Liver (tissue), 3 donors: ENCODE measurements at regions not wholly inside any gene's neighbourhood (a gene's known extent, or its start where the extent isn't known, plus 50 kb on each side); places are given as distances from the start of the nearest gene placed in this dataset.

Experiments
- ATF3 ChIP-seq: IDR thresholded peaks from 2 replicates; pipeline ENCODE4 v1.6.1; 2016; ENCODE audit warnings: antibody characterized with exemption
- EGR1 ChIP-seq, 2 donors: IDR thresholded peaks; 2 replicates each; pipeline ENCODE4 v1.6.1; 2016 to 2018; ENCODE audit warnings: antibody characterized with exemption in 2 of 2, low read depth in 2 of 2
- FOXA1 ChIP-seq: IDR thresholded peaks from 2 replicates; pipeline ENCODE4 v1.6.1; 2016; ENCODE audit warnings: antibody characterized with exemption
- GABPA ChIP-seq, 2 donors: IDR thresholded peaks in 1 of 2; conservative IDR thresholded peaks in 1 of 2; 2 replicates each; pipeline ENCODE4 v1.6.1; 2016; ENCODE audit warnings: antibody characterized with exemption in 2 of 2, mild to moderate bottlenecking in 1 of 2, moderate library complexity in 1 of 2
- JUND ChIP-seq, 2 donors: IDR thresholded peaks; 2 replicates each; pipeline ENCODE4 v1.6.1; 2016; ENCODE audit warnings: antibody characterized with exemption in 2 of 2
- MAX ChIP-seq: IDR thresholded peaks from 2 replicates; pipeline ENCODE4 v1.6.1; 2016; ENCODE audit warnings: antibody characterized with exemption
- REST ChIP-seq: IDR thresholded peaks from 2 replicates; pipeline ENCODE4 v1.6.1; 2016; ENCODE audit warnings: antibody characterized with exemption, mild to moderate bottlenecking
- RXRA ChIP-seq, 2 donors: IDR thresholded peaks; 2 replicates each; pipeline ENCODE4 v1.6.1; 2017 to 2018; ENCODE audit warnings: antibody characterized with exemption in 2 of 2, mild to moderate bottlenecking in 1 of 2
- SP1 ChIP-seq: IDR thresholded peaks from 2 replicates; pipeline ENCODE4 v1.6.1; 2018; ENCODE audit warnings: antibody characterized with exemption, mild to moderate bottlenecking
- TAF1 ChIP-seq: conservative IDR thresholded peaks from 2 replicates; pipeline ENCODE4 v1.6.1; 2016; ENCODE audit warnings: antibody characterized with exemption, mild to moderate bottlenecking
- YY1 ChIP-seq: IDR thresholded peaks from 2 replicates; pipeline ENCODE4 v1.6.1; 2016; ENCODE audit warnings: antibody characterized with exemption, mild to moderate bottlenecking
- TF ChIP-seq, protein P1 (sequence below): fragments of 150-350 bp; IDR thresholded peaks from 2 replicates; pipeline ENCODE4 v1.5.1; 2017; ENCODE audit warnings: improper control_type of control experiment, low read depth, low read length; ENCODE audit not compliant: missing input control
- TF ChIP-seq, protein P2 (sequence below): IDR thresholded peaks from 2 replicates; pipeline ENCODE4 v1.6.1; 2016; ENCODE audit warnings: antibody characterized with exemption
- donor health status: healthy.
- donor health status: healthy.

DNA sequence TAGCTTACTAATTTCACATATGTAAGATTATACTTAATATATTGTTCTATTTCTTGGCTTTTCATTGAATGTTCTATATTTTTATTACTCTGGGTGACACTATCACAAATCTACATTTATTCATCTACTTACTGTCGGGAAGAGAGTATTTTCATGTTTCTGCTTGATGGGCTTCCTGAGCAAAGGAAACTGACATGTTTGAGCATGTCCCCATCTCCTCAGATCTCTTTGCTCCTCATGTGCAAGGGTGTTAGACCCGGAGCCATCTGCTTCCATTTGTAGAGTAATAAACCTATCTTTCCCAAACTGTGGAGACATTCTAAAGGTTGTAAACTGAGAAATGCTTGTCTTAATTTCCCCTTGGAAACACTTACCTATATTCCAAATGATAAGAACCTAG is 103.5 kb downstream of the LSMEM1 start:
- TF ChIP-seq TAF1 (no peak), REST (no peak), GABPA (IDR thresholded peaks at IDR 0.05 in 1 of 2, conservative IDR thresholded peaks at IDR 0.05 in 1 of 2) (no peak), JUND (IDR thresholded peaks at IDR 0.05) (no peak), SP1 (no peak), FOXA1 (no peak), EGR1 (IDR thresholded peaks at IDR 0.05; ENCODE audit: low read depth in 2 of 2) (no peak), YY1 (no peak), MAX (no peak), ATF3 (no peak), RXRA (IDR thresholded peaks at IDR 0.05) (no peak)
- TF ChIP-seq, protein P1, sequence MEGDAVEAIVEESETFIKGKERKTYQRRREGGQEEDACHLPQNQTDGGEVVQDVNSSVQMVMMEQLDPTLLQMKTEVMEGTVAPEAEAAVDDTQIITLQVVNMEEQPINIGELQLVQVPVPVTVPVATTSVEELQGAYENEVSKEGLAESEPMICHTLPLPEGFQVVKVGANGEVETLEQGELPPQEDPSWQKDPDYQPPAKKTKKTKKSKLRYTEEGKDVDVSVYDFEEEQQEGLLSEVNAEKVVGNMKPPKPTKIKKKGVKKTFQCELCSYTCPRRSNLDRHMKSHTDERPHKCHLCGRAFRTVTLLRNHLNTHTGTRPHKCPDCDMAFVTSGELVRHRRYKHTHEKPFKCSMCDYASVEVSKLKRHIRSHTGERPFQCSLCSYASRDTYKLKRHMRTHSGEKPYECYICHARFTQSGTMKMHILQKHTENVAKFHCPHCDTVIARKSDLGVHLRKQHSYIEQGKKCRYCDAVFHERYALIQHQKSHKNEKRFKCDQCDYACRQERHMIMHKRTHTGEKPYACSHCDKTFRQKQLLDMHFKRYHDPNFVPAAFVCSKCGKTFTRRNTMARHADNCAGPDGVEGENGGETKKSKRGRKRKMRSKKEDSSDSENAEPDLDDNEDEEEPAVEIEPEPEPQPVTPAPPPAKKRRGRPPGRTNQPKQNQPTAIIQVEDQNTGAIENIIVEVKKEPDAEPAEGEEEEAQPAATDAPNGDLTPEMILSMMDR: no peak
- TF ChIP-seq, protein P2, sequence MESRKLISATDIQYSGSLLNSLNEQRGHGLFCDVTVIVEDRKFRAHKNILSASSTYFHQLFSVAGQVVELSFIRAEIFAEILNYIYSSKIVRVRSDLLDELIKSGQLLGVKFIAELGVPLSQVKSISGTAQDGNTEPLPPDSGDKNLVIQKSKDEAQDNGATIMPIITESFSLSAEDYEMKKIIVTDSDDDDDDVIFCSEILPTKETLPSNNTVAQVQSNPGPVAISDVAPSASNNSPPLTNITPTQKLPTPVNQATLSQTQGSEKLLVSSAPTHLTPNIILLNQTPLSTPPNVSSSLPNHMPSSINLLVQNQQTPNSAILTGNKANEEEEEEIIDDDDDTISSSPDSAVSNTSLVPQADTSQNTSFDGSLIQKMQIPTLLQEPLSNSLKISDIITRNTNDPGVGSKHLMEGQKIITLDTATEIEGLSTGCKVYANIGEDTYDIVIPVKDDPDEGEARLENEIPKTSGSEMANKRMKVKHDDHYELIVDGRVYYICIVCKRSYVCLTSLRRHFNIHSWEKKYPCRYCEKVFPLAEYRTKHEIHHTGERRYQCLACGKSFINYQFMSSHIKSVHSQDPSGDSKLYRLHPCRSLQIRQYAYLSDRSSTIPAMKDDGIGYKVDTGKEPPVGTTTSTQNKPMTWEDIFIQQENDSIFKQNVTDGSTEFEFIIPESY: no peak
